ENCODE measurements at regions not wholly inside any gene's neighbourhood (a gene's known extent, or its start where the extent isn't known, plus 50 kb on each side); places are given as distances from the start of the nearest gene placed in this dataset.

DNA sequence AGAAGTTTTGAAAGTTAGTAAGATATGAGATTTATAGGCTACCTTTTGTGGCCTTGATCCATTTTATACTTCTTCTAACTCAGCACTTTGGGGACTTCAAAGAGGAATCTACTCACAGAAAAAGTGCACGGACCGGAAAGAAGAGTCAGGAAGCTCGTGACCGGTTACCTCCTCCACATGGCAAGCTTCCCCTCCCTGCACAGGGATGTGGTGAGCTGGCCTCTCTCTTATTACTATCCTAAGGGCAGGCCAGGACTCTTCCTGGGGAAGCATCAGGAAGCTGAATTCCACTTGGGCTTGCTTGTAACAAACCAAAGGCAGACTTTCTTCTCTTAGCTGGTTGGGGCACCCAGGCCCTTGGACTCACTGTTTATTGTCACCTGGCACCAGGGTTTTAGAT, 170.8 kb upstream of the GLI3 start (continued):
- no peak for TF ChIP-seq RXRA (IDR thresholded peaks at IDR 0.05; ENCODE audit: insufficient read depth, low read depth, low read length)
- no peak for TF ChIP-seq HDAC2 (IDR thresholded peaks at IDR 0.05; ENCODE audit: borderline replicate concordance in 1 of 2, low read depth in 2 of 2, low read length in 2 of 2)
- TF ChIP-seq JUND (IDR thresholded peaks at IDR 0.05; ENCODE audit: low read length): no peak
- TF ChIP-seq TEAD4 (IDR thresholded peaks at IDR 0.05; ENCODE audit: low read depth, low read length): no peak
- no peak for TF ChIP-seq EZH2 (IDR thresholded peaks at IDR 0.05; ENCODE audit: low read depth, low read length, severe bottlenecking)
- TF ChIP-seq SIX5 (IDR thresholded peaks at IDR 0.05; ENCODE audit: low read depth, low read length): no peak
- no peak for TF ChIP-seq CHD2 (IDR thresholded peaks at IDR 0.05; ENCODE audit: low read length)
- TF ChIP-seq PHF8 (conservative IDR thresholded peaks at IDR 0.05; ENCODE audit: low read depth, low read length): no peak

Measured in H1 (cell line).